Activated T-cell treated with anti-CD3 and anti-CD28 coated beads, Interleukin-2, amount 50 U/mL, for 72 hours (primary cell): ENCODE measurements at regions not wholly inside any gene's neighbourhood (a gene's known extent, or its start where the extent isn't known, plus 50 kb on each side); places are given as distances from the start of the nearest gene placed in this dataset.

Experiments used
- ATAC-seq, 2 donors: fragments of 150-1000 bp; cut with Tn5 transposase; replicated peaks in 1 of 2; 2 replicates each; pipeline ENCODE4 v1.10.0; 2021; ENCODE audit warnings: moderate library complexity in 2 of 2, mild to moderate bottlenecking in 1 of 2
- DNase-seq, 2 donors: peaks; one replicate each; pipeline ENCODE4 v3.0.0; 2021 to 2022; ENCODE audit warnings: mixed read lengths in 1 of 2
- H3K27ac Mint-ChIP-seq: one replicate; pipeline ENCODE4 v1.8.0; 2022; ENCODE audit warnings: mild to moderate bottlenecking, moderate library complexity, mixed read lengths
- H3K27me3 Mint-ChIP-seq: one replicate; pipeline ENCODE4 v1.8.0; 2022; ENCODE audit warnings: low read depth, mixed read lengths
- H3K36me3 Mint-ChIP-seq, 2 donors: one replicate each; pipeline ENCODE4 v1.8.0; 2022; ENCODE audit warnings: mixed read lengths in 2 of 2, mild to moderate bottlenecking in 1 of 2; ENCODE audit not compliant: insufficient read depth in 2 of 2
- H3K4me1 Mint-ChIP-seq: one replicate; pipeline ENCODE4 v1.8.0; 2022; ENCODE audit warnings: low read depth, mixed read lengths
- H3K4me3 Mint-ChIP-seq, 2 donors: one replicate each; pipeline ENCODE4 v1.8.0; 2022; ENCODE audit warnings: mild to moderate bottlenecking in 2 of 2, mixed read lengths in 2 of 2, moderate library complexity in 2 of 2
- H3K9me3 Mint-ChIP-seq, 2 donors: one replicate each; pipeline ENCODE4 v1.8.0; 2022; ENCODE audit warnings: mixed read lengths in 2 of 2

GRCh38 chr10:128571071-128571470 lies 444.8 kb upstream of the MKI67 start:
- no peaks in the 10 kb centered on the region for H3K4me1 Mint-ChIP-seq

DNA sequence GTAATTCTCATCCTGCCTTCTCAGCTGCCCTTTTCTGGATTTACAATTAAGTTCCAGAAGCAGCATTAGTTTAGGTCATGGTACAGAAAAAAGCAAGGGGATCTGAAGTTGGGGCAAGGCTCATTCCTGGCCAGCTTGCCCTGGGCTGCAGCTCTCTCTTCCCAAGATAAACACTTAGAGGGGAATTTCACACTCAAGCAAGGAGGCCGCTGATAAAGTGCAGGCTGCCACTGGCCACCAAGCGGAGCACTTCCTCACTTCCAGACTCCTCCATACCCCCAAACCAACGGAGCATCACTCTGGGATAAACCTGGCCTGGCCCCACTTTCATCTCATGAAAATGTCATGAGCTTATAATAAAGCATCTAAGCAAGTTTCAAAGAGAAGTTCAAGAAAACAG lies 445.5 kb upstream of the MKI67 start:
- H3K27ac Mint-ChIP-seq = no peak overlapping the region

More at GRCh38 chr10:128571071-128571470, 444.8 kb upstream of the MKI67 start:
- no peak for DNase-seq
- Mint-ChIP-seq H3K36me3 (no peaks in the 10 kb centered on the region), H3K9me3 (no peaks in the 10 kb centered on the region), H3K27ac (no peak overlapping the region), H3K4me3 (no peak overlapping the region), H3K27me3 (no peaks in the 10 kb centered on the region)
- no peak for ATAC-seq

GRCh38 chr10:128572696-128573095 lies 446.5 kb upstream of the MKI67 start:
- DNase-seq (no peak), ATAC-seq (no peak)
- Mint-ChIP-seq H3K9me3 (no peaks in the 10 kb centered on the region), H3K36me3 (no peaks in the 10 kb centered on the region), H3K27ac (no peak overlapping the region), H3K4me1 (no peaks in the 10 kb centered on the region), H3K27me3 (no peaks in the 10 kb centered on the region), H3K4me3 (no peak overlapping the region)

More for the DNA sequence above, 445.5 kb upstream of the MKI67 start:
- H3K4me1 Mint-ChIP-seq = no peaks in the 10 kb centered on the region
- no peaks in the 10 kb centered on the region for H3K36me3 Mint-ChIP-seq
- no peaks in the 10 kb centered on the region for H3K9me3 Mint-ChIP-seq
- no peaks in the 10 kb centered on the region for H3K27me3 Mint-ChIP-seq
- H3K4me3 Mint-ChIP-seq = no peak overlapping the region
- DNase-seq (no peak), ATAC-seq (no peak)

- H3K27me3 Mint-ChIP-seq = no peaks in the 10 kb centered on the region
- no peak overlapping the region for H3K4me3 Mint-ChIP-seq
- no peak for ATAC-seq
- H3K27ac Mint-ChIP-seq = no peak overlapping the region
- H3K36me3 Mint-ChIP-seq = no peaks in the 10 kb centered on the region
- no peak for DNase-seq
- H3K9me3 Mint-ChIP-seq = no peaks in the 10 kb centered on the region
- H3K4me1 Mint-ChIP-seq = no peaks in the 10 kb centered on the region
These were observed 447.1 kb upstream of the MKI67 start for GRCh38 chr10:128573281-128573845.

DNA sequence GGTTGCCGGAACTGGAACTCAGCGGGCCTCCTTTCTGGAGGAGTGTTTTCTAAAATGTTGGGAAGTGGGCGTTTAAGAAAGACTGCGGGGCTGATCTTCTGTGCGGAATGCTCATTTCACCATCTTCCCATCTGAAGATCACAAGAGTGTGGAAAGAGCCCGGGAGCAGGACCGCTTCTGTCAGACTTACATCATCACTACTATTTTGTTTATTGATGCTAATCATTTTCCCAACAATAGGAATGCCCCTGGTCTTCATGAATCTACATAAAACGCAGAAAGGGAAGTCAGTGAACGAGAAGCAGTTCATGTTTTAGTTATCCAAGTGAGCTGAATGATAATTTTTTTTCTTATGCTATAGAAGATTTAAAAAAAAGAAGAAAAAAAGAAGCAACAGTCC lies 447.8 kb upstream of the MKI67 start:
- Mint-ChIP-seq H3K4me1 (no peaks in the 10 kb centered on the region), H3K4me3 (no peak overlapping the region), H3K36me3 (no peaks in the 10 kb centered on the region), H3K9me3 (no peaks in the 10 kb centered on the region), H3K27me3 (no peaks in the 10 kb centered on the region), H3K27ac (no peak overlapping the region)
- DNase-seq = no peak
- no peak for ATAC-seq

DNA sequence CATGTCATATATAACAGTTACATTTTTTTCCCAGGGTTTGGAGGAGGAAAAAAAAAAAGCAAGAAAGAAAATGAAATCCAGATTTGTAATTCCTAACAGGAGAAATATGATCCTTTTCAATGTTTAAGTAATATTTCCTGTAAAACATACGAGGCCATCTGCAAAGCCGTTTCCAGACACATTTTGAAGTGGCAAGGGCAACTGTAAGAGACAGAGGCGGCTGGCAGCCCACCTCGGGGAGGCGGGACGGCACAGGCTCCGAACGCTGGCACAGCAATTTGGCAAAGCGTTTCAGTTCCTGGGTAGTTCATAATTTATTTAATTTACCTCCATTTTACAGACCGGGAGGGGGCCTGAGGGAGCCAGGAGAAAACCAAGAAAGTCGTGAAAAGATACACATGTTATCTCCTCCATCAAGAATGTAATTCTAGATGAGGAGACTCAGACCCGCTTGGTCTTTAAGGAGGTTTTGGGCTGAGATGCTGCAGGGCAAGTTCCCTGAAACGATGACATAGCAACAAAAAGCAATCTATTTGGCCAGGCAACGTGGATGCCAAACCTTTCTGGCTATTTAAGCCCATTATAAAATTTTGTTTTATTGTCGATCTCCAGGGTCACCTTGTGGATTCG lies 448.5 kb upstream of the MKI67 start:
- Mint-ChIP-seq H3K36me3 (no peaks in the 10 kb centered on the region), H3K27ac (no peak overlapping the region), H3K4me3 (no peak overlapping the region), H3K27me3 (no peaks in the 10 kb centered on the region), H3K4me1 (no peaks in the 10 kb centered on the region), H3K9me3 (no peaks in the 10 kb centered on the region)
- ATAC-seq (no peak), DNase-seq (no peak)

- Mint-ChIP-seq H3K4me3 (no peak overlapping the region), H3K4me1 (no peaks in the 10 kb centered on the region), H3K36me3 (no peaks in the 10 kb centered on the region), H3K9me3 (no peaks in the 10 kb centered on the region), H3K27ac (no peak overlapping the region), H3K27me3 (no peaks in the 10 kb centered on the region)
- no peak for ATAC-seq
- DNase-seq = no peak
These were observed 449.5 kb upstream of the MKI67 start for GRCh38 chr10:128575761-128576160.

DNA sequence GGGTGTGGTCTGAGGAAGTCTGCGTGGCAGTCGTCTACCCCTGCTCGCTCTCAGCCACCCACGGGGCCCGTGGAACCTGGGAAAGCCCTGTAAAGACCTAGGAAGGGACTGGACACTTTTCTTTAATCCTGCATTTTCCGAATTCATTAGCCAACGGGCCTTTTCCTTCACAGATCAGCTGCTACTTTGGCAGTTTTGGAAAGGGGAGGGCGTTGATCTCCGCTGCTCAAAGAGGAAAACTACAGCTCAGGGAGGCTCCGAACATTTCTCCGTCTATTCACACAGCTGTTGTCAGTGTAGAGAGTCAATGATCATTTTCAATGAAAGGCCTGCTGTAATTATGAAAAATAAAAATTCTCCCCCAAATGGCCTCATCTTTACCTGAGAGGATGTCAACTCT lies 450.1 kb upstream of the MKI67 start:
- Mint-ChIP-seq H3K27me3 (no peaks in the 10 kb centered on the region), H3K4me1 (no peaks in the 10 kb centered on the region), H3K4me3 (no peak overlapping the region), H3K36me3 (no peaks in the 10 kb centered on the region), H3K27ac (no peak overlapping the region), H3K9me3 (no peaks in the 10 kb centered on the region)
- ATAC-seq (no peak), DNase-seq (no peak)

DNA sequence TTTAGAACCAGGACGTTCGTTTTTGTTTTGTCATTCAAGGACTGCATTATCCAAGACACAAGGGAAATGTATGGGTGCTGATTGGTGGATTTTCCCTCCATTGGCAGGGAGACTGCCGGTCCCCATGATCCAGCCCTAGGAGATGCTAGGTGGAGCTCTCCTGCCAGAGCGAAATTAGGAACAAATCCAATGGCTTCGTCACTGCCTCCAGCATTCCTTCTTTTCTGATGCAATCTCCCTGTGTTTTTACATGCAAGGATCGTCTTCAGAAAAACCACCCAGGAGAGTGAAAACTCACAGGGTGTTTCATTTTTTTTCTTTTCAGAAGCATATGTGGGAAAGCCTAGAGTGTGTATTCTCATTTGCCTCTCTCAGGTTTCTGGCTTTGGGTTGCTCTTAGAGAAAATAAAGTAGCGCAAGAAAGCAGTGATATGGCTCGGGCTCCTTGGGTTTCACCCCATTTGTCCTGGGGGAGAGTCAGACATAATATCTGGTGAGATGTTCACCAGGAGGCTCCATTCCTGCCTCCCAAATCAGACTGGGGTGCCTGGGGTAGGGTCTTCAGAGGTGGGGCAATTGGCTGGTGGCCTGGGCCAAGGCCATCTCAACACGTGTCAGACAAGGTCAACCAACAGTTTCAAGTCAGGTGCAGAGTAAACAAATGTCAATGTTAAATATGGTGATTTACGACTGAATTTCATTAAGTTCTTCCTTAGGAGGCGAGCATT lies 450.9 kb upstream of the MKI67 start:
- Mint-ChIP-seq H3K4me3 (no peak overlapping the region), H3K27ac (no peak overlapping the region), H3K9me3 (no peaks in the 10 kb centered on the region), H3K4me1 (no peaks in the 10 kb centered on the region), H3K36me3 (no peaks in the 10 kb centered on the region), H3K27me3 (no peaks in the 10 kb centered on the region)
- ATAC-seq = no peak
- no peak for DNase-seq

DNA sequence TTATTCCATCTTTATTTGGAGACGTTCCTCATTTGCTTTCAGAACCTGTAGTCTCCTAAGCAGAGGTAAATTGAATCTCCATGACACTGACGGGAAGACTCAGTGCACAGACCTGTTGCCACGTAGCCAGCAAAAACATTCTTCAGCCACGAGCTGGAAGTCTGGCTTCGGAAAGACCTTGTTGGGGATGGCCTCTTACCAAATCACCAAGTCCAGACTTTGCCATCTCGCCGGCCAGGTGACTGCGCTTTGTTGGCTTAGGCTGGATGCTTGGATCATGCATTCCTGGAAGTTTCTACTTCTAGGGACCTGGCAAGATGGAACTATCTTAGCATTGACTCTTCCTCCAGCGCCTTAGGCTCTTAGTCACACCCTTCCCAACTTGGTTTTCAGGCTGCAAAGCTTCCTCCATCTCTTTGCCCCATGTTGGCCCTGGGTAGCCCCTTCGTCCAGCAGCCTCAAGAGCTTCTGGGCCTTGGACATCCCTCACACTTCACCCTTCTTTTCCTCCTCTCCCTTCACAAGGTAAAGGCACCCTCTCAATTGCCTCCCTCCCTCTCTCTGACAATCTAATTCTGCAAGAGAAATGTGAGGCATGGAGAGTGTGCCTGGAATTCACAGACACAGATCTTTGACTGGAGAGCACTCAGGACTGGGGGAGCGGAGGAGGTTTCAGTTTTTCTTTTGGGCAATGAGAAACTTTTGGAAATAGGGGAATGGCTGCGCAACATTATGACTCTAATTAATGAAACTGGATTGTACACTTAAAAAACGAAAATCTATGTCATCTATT lies 451.9 kb upstream of the MKI67 start:
- Mint-ChIP-seq H3K36me3 (no peaks in the 10 kb centered on the region), H3K4me3 (no peak overlapping the region), H3K27ac (no peak overlapping the region)

DNA sequence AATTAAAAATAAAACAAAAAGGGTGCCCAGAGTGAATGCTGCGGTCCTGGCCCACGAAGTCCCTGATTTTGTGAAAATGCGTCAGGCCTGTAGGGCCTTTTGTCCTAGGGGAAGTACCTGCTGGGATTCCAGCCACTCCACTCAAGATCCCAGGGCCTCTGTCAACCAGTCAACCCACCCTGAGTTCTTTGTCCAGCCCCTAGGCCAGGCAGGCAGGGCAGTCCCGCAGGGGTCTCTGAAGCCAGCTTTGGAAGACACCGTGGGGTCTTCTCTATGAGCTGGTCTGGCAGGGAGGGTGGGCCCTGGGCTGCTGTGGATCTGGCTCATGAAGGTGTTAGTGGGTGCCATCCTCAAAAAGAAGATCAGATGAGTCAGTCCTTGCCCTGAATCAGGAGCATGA lies 452.5 kb upstream of the MKI67 start:
- Mint-ChIP-seq H3K9me3 (peaks cover 0 to 2% of the 10 kb centered on the region in 2 donors), H3K27me3 (no peaks in the 10 kb centered on the region), H3K27ac (no peak overlapping the region), H3K4me3 (no peak overlapping the region), H3K4me1 (no peaks in the 10 kb centered on the region), H3K36me3 (no peaks in the 10 kb centered on the region)
- DNase-seq (no peak), ATAC-seq (no peak)

More for the DNA sequence above, 451.9 kb upstream of the MKI67 start:
- Mint-ChIP-seq H3K4me1 (no peaks in the 10 kb centered on the region), H3K9me3 (no peaks in the 10 kb centered on the region), H3K27me3 (no peaks in the 10 kb centered on the region)
- no peak for ATAC-seq
- no peak for DNase-seq

DNA sequence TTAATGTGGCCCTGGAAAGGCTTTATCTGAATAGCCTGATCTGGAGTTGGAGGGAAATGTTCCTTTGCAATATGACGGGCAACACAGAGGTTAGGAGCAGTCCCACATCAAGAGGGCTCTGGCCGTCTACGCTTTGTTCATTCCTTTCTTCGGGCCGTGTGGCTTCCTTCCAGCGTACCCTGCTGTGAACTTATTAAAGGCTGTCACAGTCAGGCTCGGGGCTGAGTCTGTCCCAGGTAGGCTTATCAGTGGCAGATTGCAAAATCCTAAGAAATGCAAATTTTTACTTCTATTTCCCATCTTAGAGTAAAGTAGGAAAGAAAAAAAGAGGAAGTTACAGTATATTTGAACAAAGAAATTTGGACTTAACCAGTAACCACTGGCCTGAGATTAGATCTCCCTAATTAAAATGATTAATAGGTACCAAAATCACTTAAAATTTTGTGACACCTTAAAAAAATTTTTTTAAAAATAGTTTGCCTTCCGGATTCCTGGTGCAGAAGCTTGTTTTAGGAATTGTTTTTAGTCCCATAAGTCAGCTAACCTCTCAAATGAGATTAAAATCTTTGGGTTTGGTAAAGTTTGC lies 453.1 kb upstream of the MKI67 start:
- Mint-ChIP-seq H3K27ac (no peak overlapping the region), H3K4me1 (no peaks in the 10 kb centered on the region), H3K27me3 (no peaks in the 10 kb centered on the region), H3K9me3 (peaks cover 0 to 2% of the 10 kb centered on the region in 2 donors), H3K4me3 (no peak overlapping the region), H3K36me3 (no peaks in the 10 kb centered on the region)
- ATAC-seq (no peak), DNase-seq (no peak)

DNA sequence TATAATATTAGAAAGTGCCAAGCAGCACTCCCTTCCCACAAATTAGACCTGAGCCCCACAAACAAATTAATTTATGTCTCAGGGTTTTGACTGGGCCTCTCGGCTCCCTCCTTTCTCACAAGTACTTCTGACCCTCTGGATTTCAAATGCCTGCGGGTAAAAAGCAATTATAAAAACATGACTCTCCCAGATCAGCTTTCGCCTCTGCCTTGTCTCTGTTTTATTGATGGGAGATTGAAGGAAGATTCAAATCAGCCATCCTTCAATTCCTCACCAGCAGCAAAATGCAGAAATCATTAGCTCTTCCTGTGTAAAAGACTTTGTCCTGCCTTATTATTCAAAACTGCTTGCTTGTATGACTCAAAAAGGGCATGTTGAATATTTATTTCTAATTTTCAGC lies 453.7 kb upstream of the MKI67 start:
- Mint-ChIP-seq H3K9me3 (peaks cover 0 to 2% of the 10 kb centered on the region in 2 donors), H3K4me3 (no peak overlapping the region), H3K27me3 (no peaks in the 10 kb centered on the region), H3K27ac (no peak overlapping the region), H3K4me1 (no peaks in the 10 kb centered on the region), H3K36me3 (no peaks in the 10 kb centered on the region)
- DNase-seq (no peak), ATAC-seq (no peak)
